Smooth muscle cell (in vitro differentiated cells): ENCODE measurements at regions not wholly inside any gene's neighbourhood (a gene's known extent, or its start where the extent isn't known, plus 50 kb on each side); places are given as distances from the start of the nearest gene placed in this dataset.

Experiments used
- DNase-seq: peaks from one replicate; lab custom pipeline; 2025; ENCODE audit not compliant: unreplicated experiment; lab: John Stamatoyannopoulos, UW
- H2AFZ ChIP-seq: fragments of 200-600 bp; sonication (generic); 2 replicates; pipeline ENCODE4 v1.6.0; 2016; ENCODE audit warnings: antibody characterized with exemption, low read depth, mild to moderate bottlenecking
- H3F3A ChIP-seq: fragments of 200-600 bp; sonication (generic); 2 replicates; pipeline ENCODE4 v1.6.0; 2017; ENCODE audit warnings: antibody characterized with exemption, low read depth
- H3K27ac ChIP-seq: fragments of 200-600 bp; sonication (generic); 2 replicates; pipeline ENCODE4 v1.5.1; 2016; ENCODE audit warnings: low read depth, mild to moderate bottlenecking
- H3K27me3 ChIP-seq: fragments of 200-600 bp; sonication (generic); 2 replicates; pipeline ENCODE4 v1.6.1; 2016; ENCODE audit warnings: low read depth, mild to moderate bottlenecking
- H3K36me3 ChIP-seq: fragments of 200-600 bp; sonication (generic); 2 replicates; pipeline ENCODE4 v1.5.1; 2016; ENCODE audit warnings: low read depth
- H3K4me1 ChIP-seq: fragments of 200-600 bp; sonication (generic); 2 replicates; pipeline ENCODE4 v1.5.1; 2016; ENCODE audit warnings: low read depth
- H3K4me2 ChIP-seq: fragments of 200-600 bp; sonication (generic); 2 replicates; pipeline ENCODE4 v1.6.0; 2016; ENCODE audit warnings: mild to moderate bottlenecking
- H3K4me3 ChIP-seq: fragments of 200-600 bp; sonication (generic); 2 replicates; pipeline ENCODE4 v1.5.1; 2016; ENCODE audit warnings: mild to moderate bottlenecking
- H3K79me2 ChIP-seq: fragments of 200-600 bp; sonication (generic); 2 replicates; pipeline ENCODE4 v1.6.0; 2016; ENCODE audit warnings: low read depth, mild to moderate bottlenecking
- H3K9ac ChIP-seq: fragments of 200-600 bp; sonication (generic); 2 replicates; pipeline ENCODE4 v1.6.0; 2016; ENCODE audit warnings: low read depth
- H3K9me3 ChIP-seq: fragments of 200-600 bp; sonication (generic); replicated peaks from 2 replicates; pipeline ENCODE4 v1.5.1; 2016; ENCODE audit warnings: low read depth
- H4K20me1 ChIP-seq: fragments of 200-600 bp; sonication (generic); 2 replicates; pipeline ENCODE4 v1.6.0; 2016; ENCODE audit warnings: low read depth
- CTCF ChIP-seq: fragments of 200-600 bp; sonication (generic); IDR thresholded peaks from 2 replicates; pipeline ENCODE4 v1.5.1; 2017; ENCODE audit warnings: borderline replicate concordance, mild to moderate bottlenecking, antibody characterized with exemption; ENCODE audit not compliant: insufficient read depth, poor library complexity, severe bottlenecking
- WGBS: methylation state at CpG from one replicate; pipeline ENCODE4 v1.1.7; 2016; ENCODE audit warnings: low lambda C conversion rate; 5-methylcytosine and 5-hydroxymethylcytosine counted together

GRCh38 chr9:81741103-81741502, 51.8 kb upstream of the TLE1 start:
- H3K9me3 ChIP-seq: no peaks in the 10 kb centered on the region
- no peaks in the 10 kb centered on the region for H3K27me3 ChIP-seq
- no peak overlapping the region for H3K4me3 ChIP-seq
- TF ChIP-seq CTCF: no peak
- DNase-seq: no peak
- H3K27ac ChIP-seq: no peak overlapping the region
- H3K79me2 ChIP-seq: no peaks in the 10 kb centered on the region
- H2AFZ ChIP-seq: no peak overlapping the region
- no peaks in the 10 kb centered on the region for H4K20me1 ChIP-seq
- H3F3A ChIP-seq: no peaks in the 10 kb centered on the region
- no peak overlapping the region for H3K4me2 ChIP-seq
- no peak overlapping the region for H3K9ac ChIP-seq
- H3K36me3 ChIP-seq: no peaks in the 10 kb centered on the region
- no peaks in the 10 kb centered on the region for H3K4me1 ChIP-seq

- 90% methylated on average over 1 of the region's 1 CpG for WGBS
- H2AFZ ChIP-seq: no peak overlapping the region
- H3K9me3 ChIP-seq: no peaks in the 10 kb centered on the region
- no peaks in the 10 kb centered on the region for H3K27me3 ChIP-seq
- no peak overlapping the region for H3K27ac ChIP-seq
- H3K4me1 ChIP-seq: no peaks in the 10 kb centered on the region
- no peak overlapping the region for H3K9ac ChIP-seq
- no peaks in the 10 kb centered on the region for H3F3A ChIP-seq
- no peaks in the 10 kb centered on the region for H4K20me1 ChIP-seq
- H3K36me3 ChIP-seq: no peaks in the 10 kb centered on the region
- no peak for TF ChIP-seq CTCF
- no peak overlapping the region for H3K4me2 ChIP-seq
- DNase-seq: no peak
- no peaks in the 10 kb centered on the region for H3K79me2 ChIP-seq
- H3K4me3 ChIP-seq: no peak overlapping the region
Observed at GRCh38 chr9:81748091-81748490, 58.7 kb upstream of the TLE1 start.

GRCh38 chr9:81753436-81753835, 64.1 kb upstream of the TLE1 start:
- Histone ChIP-seq H3K4me2 (no peak overlapping the region), H3K79me2 (no peaks in the 10 kb centered on the region), H3K4me3 (no peak overlapping the region), H3K9ac (no peak overlapping the region), H3K27me3 (no peaks in the 10 kb centered on the region), H2AFZ (no peak overlapping the region), H4K20me1 (no peaks in the 10 kb centered on the region), H3K4me1 (no peaks in the 10 kb centered on the region), H3K27ac (no peak overlapping the region), H3F3A (no peaks in the 10 kb centered on the region), H3K36me3 (no peaks in the 10 kb centered on the region), H3K9me3 (no peaks in the 10 kb centered on the region)
- DNase-seq: no peak
- no peak for TF ChIP-seq CTCF
- WGBS: 94% methylated on average over 4 of the region's 4 CpGs

- Histone ChIP-seq H3F3A (no peaks in the 10 kb centered on the region), H2AFZ (no peak overlapping the region), H3K4me1 (no peaks in the 10 kb centered on the region), H3K79me2 (no peaks in the 10 kb centered on the region), H3K27ac (no peak overlapping the region), H3K4me2 (no peak overlapping the region), H3K9ac (no peak overlapping the region), H3K36me3 (no peaks in the 10 kb centered on the region), H3K9me3 (no peaks in the 10 kb centered on the region), H3K4me3 (no peak overlapping the region), H3K27me3 (no peaks in the 10 kb centered on the region), H4K20me1 (no peaks in the 10 kb centered on the region)
- DNase-seq: no peak
- TF ChIP-seq CTCF: no peak
Observed at GRCh38 chr9:81754245-81754644, 64.9 kb upstream of the TLE1 start.
